GM18867 (cell line): ENCODE measurements at regions not wholly inside any gene's neighbourhood (a gene's known extent, or its start where the extent isn't known, plus 50 kb on each side); places are given as distances from the start of the nearest gene placed in this dataset.
"Not testable (repeated sequence)": the region's sequence is repeated elsewhere in the genome, so short reads cannot be mapped to it uniquely, and the experiment has no call there.

Source experiments
- ATAC-seq: cut with Tn5 transposase; IDR thresholded peaks from one replicate; pipeline ENCODE4 v1.9.1; 2021; ENCODE audit warnings: mild to moderate bottlenecking, moderate library complexity; ENCODE audit not compliant: unreplicated experiment

DNA sequence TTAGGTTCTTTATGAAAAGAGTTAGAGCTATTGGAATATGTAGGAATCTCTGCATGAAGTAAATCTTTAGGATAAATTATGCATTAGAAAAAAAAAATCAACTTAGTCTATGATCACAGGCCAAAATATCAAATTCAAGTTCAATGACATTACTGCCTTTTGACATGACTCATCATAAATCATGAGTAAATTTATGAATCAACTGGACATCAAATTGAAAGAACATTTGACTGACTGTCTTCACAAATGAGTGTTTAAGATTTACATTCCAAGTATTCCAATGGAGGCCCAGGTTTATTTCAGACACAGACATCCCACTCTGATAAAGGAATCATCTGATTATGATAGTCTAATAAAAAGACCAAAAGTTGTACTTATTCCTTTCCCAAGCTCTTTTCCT is 192.8 kb upstream of the TTC14 start:
- no peak for ATAC-seq

DNA sequence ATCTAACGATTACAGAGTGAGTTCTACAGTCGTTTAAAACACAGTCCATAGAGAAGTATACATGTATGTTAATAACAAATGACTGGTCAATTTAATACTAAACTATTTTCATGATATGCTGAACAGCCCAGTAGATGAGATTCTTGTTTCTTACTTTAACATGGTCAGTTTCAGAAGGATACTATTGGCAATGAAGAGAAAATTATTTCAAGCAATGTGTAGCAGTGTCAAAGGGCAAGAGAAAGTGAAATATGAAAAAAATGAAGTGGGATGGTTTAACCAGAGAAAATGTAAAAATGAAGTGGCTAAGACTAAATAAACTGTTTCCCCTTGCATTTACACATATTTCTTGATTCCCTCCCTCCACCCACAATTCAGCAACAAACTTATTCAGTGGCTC is 192.1 kb upstream of the TTC14 start:
- no peak for ATAC-seq

DNA sequence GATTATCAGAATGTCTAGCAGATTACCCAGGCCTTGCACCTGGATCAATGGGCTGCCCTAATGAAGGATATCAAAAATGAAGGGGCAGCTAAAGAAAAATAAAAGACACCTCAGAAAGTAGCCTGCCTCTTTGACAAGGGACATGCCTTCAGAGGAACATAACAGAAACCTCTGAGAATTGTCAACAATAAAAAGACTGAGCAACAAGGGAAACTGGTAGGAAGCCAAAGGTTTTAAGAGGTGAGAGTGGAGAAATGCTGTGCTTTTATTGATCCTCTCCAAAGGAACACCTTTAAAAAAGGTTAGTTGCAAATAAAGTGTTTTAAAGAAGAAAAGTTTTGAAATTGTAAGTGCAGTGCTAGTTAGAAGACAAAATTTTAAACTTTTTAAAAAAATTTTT is 187.8 kb upstream of the TTC14 start:
- ATAC-seq: no peak

- no peak for ATAC-seq
These were observed 185.8 kb upstream of the TTC14 start for GRCh38 chr3:180416111-180416594.

DNA sequence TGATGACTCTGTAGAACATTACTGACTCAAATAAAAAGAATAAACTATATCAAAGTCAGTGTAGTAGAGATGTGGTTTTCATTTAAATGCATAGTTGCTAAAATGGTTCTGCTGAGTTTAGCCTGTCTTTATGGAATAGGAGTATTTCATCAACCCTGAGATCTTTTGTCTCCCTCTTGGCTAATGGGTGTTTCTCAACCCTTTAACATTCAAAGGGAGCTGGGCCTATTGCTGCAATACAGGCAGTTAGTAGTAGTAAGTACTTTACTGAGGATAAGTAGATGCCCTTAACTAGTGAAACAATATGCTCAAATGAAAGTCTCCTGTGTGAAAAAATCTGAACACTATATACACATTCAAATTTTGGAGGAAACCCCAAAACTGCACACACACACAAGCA is 184.7 kb upstream of the TTC14 start:
- no peak for ATAC-seq

GRCh38 chr3:180420016-180420415 is 181.9 kb upstream of the TTC14 start:
- no peak for ATAC-seq

GRCh38 chr3:180420804-180421203 is 181.2 kb upstream of the TTC14 start:
- ATAC-seq: no peak

DNA sequence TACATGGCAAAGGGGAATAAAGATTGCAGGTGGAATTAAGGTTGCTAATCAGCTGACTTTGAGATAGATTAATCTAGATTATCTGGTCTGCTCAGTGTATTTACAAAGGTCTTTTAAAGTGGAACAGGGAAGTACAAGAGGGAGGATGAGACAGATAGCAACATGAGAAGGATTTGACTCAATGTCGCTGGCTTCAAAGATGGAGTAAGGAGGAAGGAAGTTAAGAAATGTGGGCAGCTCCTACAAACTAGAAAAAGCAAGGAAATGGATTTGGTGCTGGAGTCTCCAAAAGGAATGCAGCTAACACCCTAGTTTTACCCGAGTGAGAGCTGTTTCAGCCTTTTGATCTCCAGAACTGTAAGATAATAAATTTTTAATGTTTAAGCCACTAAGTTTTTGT is 180.7 kb upstream of the TTC14 start:
- no peak for ATAC-seq

DNA sequence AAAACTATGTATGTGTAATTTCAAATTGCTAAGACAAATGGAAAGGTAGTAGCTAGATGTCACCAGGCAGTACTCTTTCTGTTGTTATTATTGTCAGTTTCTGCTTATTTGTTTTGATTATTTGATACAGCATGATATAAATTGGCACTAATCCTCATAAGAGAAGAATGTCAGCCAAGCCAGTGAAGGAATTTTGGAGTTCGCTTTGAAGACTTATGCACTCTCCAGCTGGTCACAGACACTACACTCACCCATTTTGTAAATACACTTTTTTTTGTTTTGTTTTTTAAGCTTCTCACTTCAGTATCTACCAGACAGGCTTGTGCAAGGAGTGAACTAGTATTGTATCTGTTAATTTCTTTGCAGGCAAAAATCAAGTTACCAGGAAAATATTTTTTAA is 180.2 kb upstream of the TTC14 start:
- no peak for ATAC-seq

- not testable (repeated sequence) for ATAC-seq
These were observed 177.7 kb upstream of the TTC14 start for GRCh38 chr3:180424305-180424704.

DNA sequence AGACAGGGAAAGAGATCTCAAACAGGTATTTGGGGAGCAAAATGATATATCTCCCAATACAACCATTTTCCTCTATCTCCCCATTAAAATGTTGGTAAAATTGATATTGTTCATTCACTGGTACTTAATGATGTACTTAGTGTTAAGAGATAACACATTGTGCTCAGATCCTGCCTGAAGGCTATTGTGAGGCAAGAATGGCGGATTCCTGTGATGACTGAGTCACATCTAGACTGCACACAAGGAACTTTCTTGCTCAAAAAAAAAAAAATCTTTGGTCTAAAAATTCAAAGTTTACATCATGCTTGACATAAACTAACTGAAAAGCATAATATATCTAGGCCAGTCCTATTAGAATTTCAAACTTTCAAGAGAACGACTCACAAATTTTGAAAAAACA is 171.1 kb upstream of the TTC14 start:
- ATAC-seq: no peak

- no peak for ATAC-seq
These were observed 168.8 kb upstream of the TTC14 start for GRCh38 chr3:180433152-180433551.

GRCh38 chr3:180447136-180447535 is 154.8 kb upstream of the TTC14 start:
- no peak for ATAC-seq

- ATAC-seq: not testable (repeated sequence)
These were observed 153.6 kb upstream of the TTC14 start for GRCh38 chr3:180448407-180448806.

DNA sequence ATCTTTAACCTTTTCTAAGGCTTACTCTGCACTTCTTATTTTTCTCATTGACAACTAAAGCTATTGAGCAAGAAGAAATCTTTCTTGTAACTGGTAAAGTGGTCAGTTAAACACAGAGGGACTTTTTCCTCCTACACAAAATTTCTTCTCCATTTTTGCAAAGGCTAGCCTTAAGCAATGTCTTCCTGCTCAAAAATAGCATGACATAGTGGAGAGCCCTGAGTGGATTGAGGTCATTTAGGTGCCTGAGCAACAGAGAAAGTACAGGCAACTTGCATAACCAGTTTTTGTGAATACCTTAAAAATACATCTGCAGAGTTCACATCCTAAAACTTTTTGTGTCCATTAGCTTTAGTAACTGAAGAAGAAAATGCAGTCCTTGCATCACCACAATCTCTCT is 144.7 kb upstream of the TTC14 start:
- ATAC-seq: no peak

DNA sequence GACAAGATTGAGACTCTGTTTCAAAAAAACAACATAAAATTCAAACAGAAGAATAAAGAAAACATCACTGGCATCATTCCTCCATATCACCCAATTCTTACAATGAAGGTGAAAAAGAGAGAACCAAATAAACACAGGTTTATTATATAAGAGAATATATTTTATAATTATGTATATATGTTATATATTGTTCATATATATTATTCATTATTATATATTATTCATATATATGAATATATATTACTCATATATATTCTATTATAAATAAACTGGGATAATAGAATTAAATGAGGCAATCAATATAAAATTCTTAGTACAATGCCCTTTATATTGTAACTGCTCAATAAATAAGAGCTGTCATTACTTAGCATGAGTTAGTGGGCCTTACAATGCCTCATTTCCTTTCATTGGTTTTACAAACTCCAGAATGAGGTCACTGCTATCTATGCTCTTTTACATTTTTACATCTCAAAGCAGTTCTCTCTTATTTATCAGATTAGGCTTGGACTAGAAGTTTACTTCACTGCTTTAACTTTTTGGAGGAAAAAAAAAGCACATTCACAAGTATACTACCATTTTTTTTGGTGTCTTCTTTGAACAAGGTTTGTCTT is 135.5 kb upstream of the TTC14 start:
- ATAC-seq: no peak

- ATAC-seq: no peak
These were observed 134.8 kb upstream of the TTC14 start for GRCh38 chr3:180467177-180467576.

- ATAC-seq: no peak
These were observed 132.8 kb upstream of the TTC14 start for GRCh38 chr3:180469149-180469548.

DNA sequence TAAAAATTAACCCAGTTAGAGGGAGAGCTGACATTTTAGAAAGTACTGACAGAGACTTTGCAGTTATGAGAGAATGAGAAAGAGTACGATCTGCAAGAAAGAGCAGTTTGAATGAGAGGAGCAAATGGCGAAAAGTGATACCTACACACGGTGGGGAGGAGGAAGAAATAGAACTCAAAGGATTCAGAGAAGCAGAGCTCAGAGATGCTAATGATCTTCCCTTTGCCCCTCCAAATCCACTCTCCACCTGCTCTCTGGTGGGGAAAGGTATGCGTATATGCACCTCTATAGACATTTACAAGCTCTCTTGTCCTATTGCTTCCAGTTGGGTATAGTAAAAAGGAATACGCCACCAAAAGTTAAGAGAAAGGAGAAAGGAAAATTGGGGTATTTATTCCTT is 123.3 kb upstream of the TTC14 start:
- no peak for ATAC-seq

DNA sequence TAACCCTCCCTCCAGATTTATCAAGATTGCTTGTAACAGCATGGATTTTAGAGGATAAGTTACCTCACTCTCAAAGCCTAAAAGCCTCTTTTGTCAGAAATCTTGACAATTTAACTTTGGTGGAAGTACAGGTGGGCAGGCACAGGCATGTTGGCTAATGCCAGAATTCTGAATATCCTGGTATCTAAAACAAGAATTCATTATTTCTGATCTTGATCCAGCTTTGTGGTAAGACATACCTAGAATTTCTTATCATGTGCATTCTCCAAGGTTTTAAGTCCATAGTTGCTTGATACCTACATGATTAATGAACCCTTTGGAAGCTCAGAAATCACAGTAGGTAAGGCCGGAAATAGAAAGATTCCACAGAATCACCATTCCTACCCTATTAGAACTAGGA is 109.9 kb upstream of the TTC14 start:
- ATAC-seq: no peak

DNA sequence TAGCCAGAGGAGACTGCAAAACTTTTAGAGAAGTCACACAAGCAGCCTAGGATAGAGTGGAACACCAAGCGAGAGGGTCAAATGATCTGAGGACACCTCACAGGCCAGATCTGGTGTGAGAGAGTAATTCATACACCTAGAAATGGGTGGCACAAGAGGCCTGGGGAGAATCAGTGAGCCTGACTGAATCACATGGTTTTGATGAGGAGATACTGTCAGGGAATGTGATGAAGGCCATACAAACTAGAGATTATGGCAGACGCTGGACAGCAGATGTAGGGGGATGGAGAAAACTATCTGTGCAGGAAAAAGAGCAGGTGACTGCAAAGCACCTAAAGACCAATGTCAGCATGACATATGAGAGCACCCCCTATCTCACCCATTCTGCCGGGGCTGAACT is 105.0 kb upstream of the TTC14 start:
- ATAC-seq: no peak

- ATAC-seq: no peak
These were observed 85.6 kb upstream of the TTC14 start for GRCh38 chr3:180516368-180516767.

- no peak for ATAC-seq
These were observed 78.9 kb upstream of the TTC14 start for GRCh38 chr3:180523040-180523439.
